Osteocyte (in vitro differentiated cells): ENCODE measurements at regions not wholly inside any gene's neighbourhood (a gene's known extent, or its start where the extent isn't known, plus 50 kb on each side); places are given as distances from the start of the nearest gene placed in this dataset.
"Not testable (repeated sequence)": the region's sequence is repeated elsewhere in the genome, so short reads cannot be mapped to it uniquely, and the experiment has no call there.

Experiments used
- DNase-seq: peaks from one replicate; pipeline ENCODE4 v3.0.0; 2021; ENCODE audit warnings: mixed read lengths; ENCODE audit not compliant: unreplicated experiment; ENCODE audit errors: extremely low spot score
- H3K27ac Mint-ChIP-seq: one replicate; pipeline ENCODE4 v1.8.0; 2021; ENCODE audit warnings: mild to moderate bottlenecking, mixed read lengths; ENCODE audit not compliant: unreplicated experiment
- H3K27me3 Mint-ChIP-seq: one replicate; pipeline ENCODE4 v1.8.0; 2021; ENCODE audit warnings: mixed read lengths; ENCODE audit not compliant: unreplicated experiment
- H3K36me3 Mint-ChIP-seq: one replicate; pipeline ENCODE4 v1.8.0; 2021; ENCODE audit warnings: mixed read lengths; ENCODE audit not compliant: unreplicated experiment
- H3K4me1 Mint-ChIP-seq: one replicate; pipeline ENCODE4 v1.8.0; 2021; ENCODE audit warnings: mixed read lengths; ENCODE audit not compliant: unreplicated experiment
- H3K4me3 Mint-ChIP-seq: one replicate; pipeline ENCODE4 v1.8.0; 2021; ENCODE audit warnings: mild to moderate bottlenecking, moderate library complexity, mixed read lengths; ENCODE audit not compliant: unreplicated experiment
- H3K9me3 Mint-ChIP-seq: one replicate; pipeline ENCODE4 v1.8.0; 2021; ENCODE audit warnings: mixed read lengths; ENCODE audit not compliant: unreplicated experiment
- CTCF ChIP-seq: fragments of 200-600 bp; sonication (generic); IDR thresholded peaks from 2 replicates; pipeline ENCODE4 v1.5.0; 2021; ENCODE audit warnings: antibody characterized with exemption, mild to moderate bottlenecking, moderate library complexity

- Mint-ChIP-seq H3K36me3 (no peaks in the 10 kb centered on the region), H3K27me3 (no peaks in the 10 kb centered on the region), H3K4me1 (no peaks in the 10 kb centered on the region), H3K27ac (no peak overlapping the region), H3K4me3 (no peak overlapping the region), H3K9me3 (no peaks in the 10 kb centered on the region)
- no peak for TF ChIP-seq CTCF
- DNase-seq = no peak
Measured at GRCh38 chr18:2148823-2149222, 422.5 kb downstream of the METTL4 start.

GRCh38 chr18:2150566-2150965 is 420.7 kb downstream of the METTL4 start:
- TF ChIP-seq CTCF = no peak
- no peak for DNase-seq
- Mint-ChIP-seq H3K4me3 (no peak overlapping the region), H3K27me3 (no peaks in the 10 kb centered on the region), H3K9me3 (no peaks in the 10 kb centered on the region), H3K27ac (no peak overlapping the region), H3K36me3 (no peaks in the 10 kb centered on the region), H3K4me1 (no peaks in the 10 kb centered on the region)

- Mint-ChIP-seq H3K9me3 (no peaks in the 10 kb centered on the region), H3K36me3 (no peaks in the 10 kb centered on the region), H3K27me3 (peaks cover 4% of the 10 kb centered on the region)
Measured at GRCh38 chr18:2154278-2154677, 417.0 kb downstream of the METTL4 start.

GRCh38 chr18:2164644-2165550 is 406.4 kb downstream of the METTL4 start:
- Mint-ChIP-seq H3K9me3 (no peaks in the 10 kb centered on the region), H3K27me3 (peaks cover 4% of the 10 kb centered on the region), H3K4me1 (no peaks in the 10 kb centered on the region), H3K36me3 (no peaks in the 10 kb centered on the region), H3K4me3 (no peak overlapping the region), H3K27ac (no peak overlapping the region)
- no peak for DNase-seq
- no peak for TF ChIP-seq CTCF

More at GRCh38 chr18:2154278-2154677, 417.0 kb downstream of the METTL4 start:
- Mint-ChIP-seq H3K27ac (no peak overlapping the region), H3K4me1 (no peaks in the 10 kb centered on the region), H3K4me3 (no peak overlapping the region)
- no peak for TF ChIP-seq CTCF
- DNase-seq = no peak

GRCh38 chr18:2166876-2167275 is 404.4 kb downstream of the METTL4 start:
- H3K4me1 Mint-ChIP-seq, DNase-seq, H3K36me3 Mint-ChIP-seq, H3K4me3 Mint-ChIP-seq, H3K9me3 Mint-ChIP-seq, H3K27ac Mint-ChIP-seq, H3K27me3 Mint-ChIP-seq: not testable (repeated sequence)
